H1 (cell line): ENCODE measurements at regions not wholly inside any gene's neighbourhood (a gene's known extent, or its start where the extent isn't known, plus 50 kb on each side); places are given as distances from the start of the nearest gene placed in this dataset.

Source experiments
- CTCF ChIA-PET: fragments of 300-600 bp; sonication (Branson Sonifier 250); formaldehyde crosslinking; loops from one replicate; lab custom pipeline; 2021; ENCODE audit not compliant: partially characterized antibody; lab: Charles Lee
- POLR2A ChIA-PET: fragments of 300-600 bp; sonication (Branson Sonifier 250); formaldehyde crosslinking; loops from one replicate; lab custom pipeline; 2021; ENCODE audit warnings: inconsistent platforms; ENCODE audit not compliant: partially characterized antibody; lab: Charles Lee
- DNase-seq, 2 experiments: peaks; one replicate each; pipeline versions ENCODE4 v3.0.0 to v3.0.0-alpha.2; 2010 to 2022; ENCODE audit warnings: low spot score in 2 of 2, low read depth in 1 of 2, mixed read lengths in 1 of 2
- FAIRE-seq: peaks from 2 replicates; lab custom pipeline; 2011; peaks lifted over from hg19 to GRCh38; lab: Jason Lieb, UNC
- H2AFZ ChIP-seq: 2 replicates; pipeline ENCODE4 v1.8.1; 2012; ENCODE audit warnings: low read length, inconsistent platforms
- H2AK5ac ChIP-seq: 2 replicates; pipeline ENCODE4 v1.6.1; 2013; ENCODE audit warnings: low read depth, low read length
- H2BK120ac ChIP-seq: replicated peaks from 2 replicates; pipeline ENCODE3; 2013; ENCODE audit warnings: low read depth, low read length, inconsistent platforms
- H2BK12ac ChIP-seq: 2 replicates; pipeline ENCODE4 v1.6.1; 2013; ENCODE audit warnings: low read depth, low read length
- H2BK15ac ChIP-seq: 2 replicates; pipeline ENCODE4 v1.6.1; 2013; ENCODE audit warnings: low read length
- H2BK20ac ChIP-seq: 2 replicates; pipeline ENCODE4 v1.6.1; 2013; ENCODE audit warnings: low read length
- H2BK5ac ChIP-seq: 2 replicates; pipeline ENCODE4 v1.6.1; 2013; ENCODE audit warnings: low read depth, low read length
- H3K14ac ChIP-seq: 2 replicates; pipeline ENCODE4 v1.6.1; 2013; ENCODE audit warnings: inconsistent platforms; ENCODE audit not compliant: insufficient read length
- H3K18ac ChIP-seq: 2 replicates; pipeline ENCODE4 v1.6.1; 2013; ENCODE audit warnings: low read length; ENCODE audit errors: extremely low read depth
- H3K23ac ChIP-seq: 2 replicates; pipeline ENCODE4 v1.6.1; 2013; ENCODE audit warnings: inconsistent platforms; ENCODE audit not compliant: insufficient read length
- H3K23me2 ChIP-seq: 2 replicates; pipeline ENCODE4 v1.6.1; 2013; ENCODE audit warnings: low read depth, low read length
- H3K27ac ChIP-seq: 2 replicates; pipeline ENCODE4 v1.6.1; 2011; ENCODE audit warnings: low read depth, low read length, inconsistent platforms
- H3K27me3 ChIP-seq, 4 experiments: replicated peaks in 1 of 4; 1 replicate in 1 of 4; 2 replicates in 3 of 4; pipeline versions ENCODE4 v1.6.1 to v1.8.1; 2011 to 2013; ENCODE audit warnings: low read length in 3 of 4, mild to moderate bottlenecking in 3 of 4, inconsistent platforms in 2 of 4, mixed read lengths in 2 of 4, moderate library complexity in 1 of 4; ENCODE audit not compliant: control insufficient read depth in 3 of 4, insufficient read depth in 3 of 4; ENCODE audit errors: extremely low read depth in 1 of 4
- H3K36me3 ChIP-seq, 4 experiments: 2 replicates each; pipeline versions ENCODE4 v1.6.1 to v1.8.1; 2011 to 2013; ENCODE audit warnings: mild to moderate bottlenecking in 4 of 4, low read length in 3 of 4, moderate library complexity in 2 of 4, control low read depth in 1 of 4, inconsistent platforms in 1 of 4; ENCODE audit not compliant: insufficient read depth in 4 of 4, control insufficient read depth in 2 of 4
- H3K4ac ChIP-seq: replicated peaks from 2 replicates; pipeline ENCODE3; 2013; ENCODE audit warnings: low read length, low read depth, mixed read lengths, inconsistent platforms; ENCODE audit not compliant: insufficient read length
- H3K4me1 ChIP-seq, 4 experiments: replicated peaks in 1 of 4; 1 replicate in 1 of 4; 2 replicates in 3 of 4; pipeline versions ENCODE4 v1.6.1 to v1.8.1; 2011 to 2013; ENCODE audit warnings: low read length in 3 of 4, inconsistent platforms in 2 of 4, mixed read lengths in 1 of 4; ENCODE audit not compliant: insufficient read depth in 4 of 4, control insufficient read depth in 3 of 4
- H3K4me2 ChIP-seq, 2 experiments: 2 replicates each; pipeline versions ENCODE4 v1.6.1 to v1.8.1; 2011 to 2013; ENCODE audit warnings: low read depth in 2 of 2, low read length in 2 of 2, control low read depth in 1 of 2, inconsistent platforms in 1 of 2, mild to moderate bottlenecking in 1 of 2; ENCODE audit not compliant: insufficient read depth in 1 of 2
- H3K4me3 ChIP-seq, 4 experiments: fragments of 200-600, 300-600 bp in 1 of 4; sonication (generic), shearing (Covaris generic), sonication (Bioruptor Twin) in 1 of 4; 2 replicates each; pipeline versions ENCODE4 v1.5.1 to v1.8.1; 2011 to 2016; ENCODE audit warnings: low read length in 4 of 4, low read depth in 3 of 4, control low read depth in 2 of 4, inconsistent platforms in 2 of 4, mild to moderate bottlenecking in 2 of 4, mixed read lengths in 1 of 4, moderate library complexity in 1 of 4; ENCODE audit not compliant: insufficient read depth in 2 of 4; ENCODE audit errors: extremely low read depth in 1 of 4
- H3K56ac ChIP-seq: replicated peaks from 2 replicates; pipeline ENCODE3; 2013; ENCODE audit warnings: low read depth, mild to moderate bottlenecking, mixed read lengths, low read length, inconsistent platforms; ENCODE audit not compliant: insufficient read length
- H3K79me1 ChIP-seq: 2 replicates; pipeline ENCODE4 v1.6.1; 2013; ENCODE audit warnings: low read depth, low read length, control low read depth
- H3K79me2 ChIP-seq, 2 experiments: 2 replicates each; pipeline versions ENCODE4 v1.6.1 to v1.8.1; 2012 to 2013; ENCODE audit warnings: low read length in 2 of 2, mild to moderate bottlenecking in 2 of 2, inconsistent platforms in 1 of 2; ENCODE audit not compliant: insufficient read depth in 2 of 2, control insufficient read depth in 1 of 2
- H3K9ac ChIP-seq, 4 experiments: replicated peaks in 1 of 4; 1 replicate in 1 of 4; 2 replicates in 3 of 4; pipeline versions ENCODE4 v1.6.1 to v1.8.1; 2011 to 2013; ENCODE audit warnings: low read depth in 3 of 4, low read length in 3 of 4, control low read depth in 2 of 4, mild to moderate bottlenecking in 2 of 4, moderate library complexity in 2 of 4, inconsistent platforms in 1 of 4; ENCODE audit errors: extremely low read depth in 1 of 4
- H3K9me3 ChIP-seq, 2 experiments: 2 replicates each; pipeline versions ENCODE4 v1.6.1 to v1.8.1; 2012 to 2013; ENCODE audit warnings: mild to moderate bottlenecking in 2 of 2, moderate library complexity in 2 of 2, control low read depth in 1 of 2, inconsistent platforms in 1 of 2, low read depth in 1 of 2, low read length in 1 of 2, mixed read lengths in 1 of 2; ENCODE audit not compliant: insufficient read depth in 2 of 2
- H4K20me1 ChIP-seq, 2 experiments: replicated peaks in 1 of 2; 2 replicates each; pipeline versions ENCODE3 to v1.8.1; 2011 to 2013; ENCODE audit warnings: inconsistent platforms in 2 of 2, low read length in 2 of 2, mild to moderate bottlenecking in 1 of 2; ENCODE audit not compliant: insufficient read depth in 2 of 2, control insufficient read depth in 1 of 2
- H4K5ac ChIP-seq: 2 replicates; pipeline ENCODE4 v1.6.1; 2013; ENCODE audit warnings: low read length, low read depth, mixed read lengths, inconsistent platforms; ENCODE audit not compliant: insufficient read length
- H4K8ac ChIP-seq: 2 replicates; pipeline ENCODE4 v1.8.0; 2013; ENCODE audit warnings: mild to moderate bottlenecking, moderate library complexity, low read length, inconsistent platforms; ENCODE audit not compliant: insufficient read depth; ENCODE audit errors: extremely low read depth
- H4K91ac ChIP-seq: replicated peaks from 2 replicates; pipeline ENCODE3; 2013; ENCODE audit warnings: low read length, mixed read lengths, inconsistent platforms; ENCODE audit not compliant: insufficient read length
- BACH1 ChIP-seq: IDR thresholded peaks from 2 replicates; pipeline ENCODE4 v1.6.1; 2012; ENCODE audit warnings: low read length, improper control_type of control experiment
- CTCF ChIP-seq, 3 experiments: IDR thresholded peaks; 1 replicate in 2 of 3; 2 replicates in 1 of 3; pipeline versions ENCODE4 v1.5.1 to v1.6.1; 2011; ENCODE audit warnings: low read length in 3 of 3, mild to moderate bottlenecking in 3 of 3, inconsistent platforms in 2 of 3, low read depth in 1 of 3, moderate library complexity in 1 of 3; ENCODE audit not compliant: insufficient read depth in 1 of 3; ENCODE audit errors: control extremely low read depth in 1 of 3
- EGR1 ChIP-seq: IDR thresholded peaks from 2 replicates; pipeline ENCODE4 v1.6.1; 2011; ENCODE audit warnings: low read depth, low read length, borderline replicate concordance
- NRF1 ChIP-seq: IDR thresholded peaks from 2 replicates; pipeline ENCODE4 v1.6.1; 2011; ENCODE audit warnings: mild to moderate bottlenecking, low read depth, low read length, improper control_type of control experiment
- RFX5 ChIP-seq: IDR thresholded peaks from 2 replicates; pipeline ENCODE4 v1.6.1; 2011; ENCODE audit warnings: low read depth, low read length, improper control_type of control experiment, borderline replicate concordance
- RXRA ChIP-seq: IDR thresholded peaks from 2 replicates; pipeline ENCODE4 v1.6.1; 2011; ENCODE audit warnings: low read depth, mild to moderate bottlenecking, low read length, moderate library complexity; ENCODE audit not compliant: insufficient read depth
- SP2 ChIP-seq: IDR thresholded peaks from 2 replicates; pipeline ENCODE4 v1.6.1; 2012; ENCODE audit warnings: mild to moderate bottlenecking, low read length, inconsistent platforms
- TCF12 ChIP-seq: IDR thresholded peaks from 2 replicates; pipeline ENCODE4 v1.6.1; 2011; ENCODE audit warnings: low read depth, mild to moderate bottlenecking, low read length
- WGBS, 2 experiments: shearing (Covaris generic) in 1 of 2; methylation state at CpG; one replicate each; pipeline versions ENCODE4 v1.1.6 to v1.1.7; 2013 to 2015; ENCODE audit warnings: low lambda C conversion rate in 2 of 2, mixed read lengths in 2 of 2, inconsistent platforms in 1 of 2, low coverage in 1 of 2, missing lambda C conversion rate in 1 of 2; ENCODE audit not compliant: insufficient replicate concordance in 2 of 2, insufficient coverage in 1 of 2, insufficient read length in 1 of 2; ENCODE audit errors: extremely low coverage in 1 of 2, missing lambda C conversion rate in 1 of 2; 5-methylcytosine and 5-hydroxymethylcytosine counted together
- TF ChIP-seq, protein P1 (sequence below): IDR thresholded peaks from 2 replicates; pipeline ENCODE4 v1.6.1; 2011; ENCODE audit warnings: low read length, improper control_type of control experiment

DNA sequence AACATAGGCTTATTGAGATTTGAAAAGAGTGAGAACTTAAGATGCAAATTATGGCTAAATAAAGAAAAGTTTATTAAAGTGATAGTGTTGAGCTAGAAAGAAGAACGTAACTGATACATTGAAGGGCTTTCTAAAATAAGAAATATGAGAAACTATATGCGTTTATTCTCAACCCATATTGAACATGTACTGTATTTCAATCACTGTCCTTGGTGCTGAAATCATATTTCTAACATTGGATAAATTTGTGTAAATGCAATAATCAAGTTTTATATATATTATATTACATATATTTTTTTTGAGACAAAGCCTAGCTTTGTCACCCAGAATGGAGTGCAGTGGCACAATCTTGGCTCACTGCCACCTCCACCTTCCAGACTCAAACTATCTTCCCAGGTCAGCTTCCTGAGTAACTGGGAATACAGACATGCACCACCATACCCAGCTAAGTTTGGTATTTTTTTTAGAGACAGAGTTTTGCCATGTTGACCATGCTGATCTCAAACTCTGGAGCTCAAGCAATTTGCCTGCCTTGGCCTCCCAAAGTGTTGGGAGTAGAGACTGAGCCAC lies 1065.8 kb downstream of the REEP3 start:
- TF ChIP-seq RFX5 (no peak), NRF1 (no peak), TCF12 (no peak), CTCF (IDR thresholded peaks at IDR 0.05; ENCODE audit: control extremely low read depth in 1 of 3, insufficient read depth in 1 of 3, low read depth in 1 of 3, low read length in 3 of 3) (no peak), RXRA (no peak), EGR1 (no peak), SP2 (no peak), BACH1 (no peak)
- TF ChIP-seq, protein P1, sequence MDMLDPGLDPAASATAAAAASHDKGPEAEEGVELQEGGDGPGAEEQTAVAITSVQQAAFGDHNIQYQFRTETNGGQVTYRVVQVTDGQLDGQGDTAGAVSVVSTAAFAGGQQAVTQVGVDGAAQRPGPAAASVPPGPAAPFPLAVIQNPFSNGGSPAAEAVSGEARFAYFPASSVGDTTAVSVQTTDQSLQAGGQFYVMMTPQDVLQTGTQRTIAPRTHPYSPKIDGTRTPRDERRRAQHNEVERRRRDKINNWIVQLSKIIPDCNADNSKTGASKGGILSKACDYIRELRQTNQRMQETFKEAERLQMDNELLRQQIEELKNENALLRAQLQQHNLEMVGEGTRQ, result no peak
- Histone ChIP-seq H3K4me2 (no peak overlapping the region), H3K4me1 (no peaks in the 10 kb centered on the region), H4K20me1 (no peaks in the 10 kb centered on the region), H3K9me3 (no peaks in the 10 kb centered on the region), H2BK5ac (no peak overlapping the region), H3K9ac (no peak overlapping the region), H4K91ac (no peak overlapping the region), H3K4ac (no peak overlapping the region), H2BK20ac (no peak overlapping the region), H2AFZ (no peak overlapping the region), H2BK120ac (no peak overlapping the region), H3K18ac (no peak overlapping the region), H3K27me3 (no peaks in the 10 kb centered on the region), H3K23ac (no peak overlapping the region), H2BK15ac (no peak overlapping the region), H3K23me2 (no peaks in the 10 kb centered on the region), H3K79me2 (no peaks in the 10 kb centered on the region), H2BK12ac (no peak overlapping the region), H4K5ac (no peak overlapping the region), H3K56ac (no peak overlapping the region), H2AK5ac (no peak overlapping the region), H3K14ac (no peak overlapping the region), H4K8ac (no peak overlapping the region), H3K4me3 (no peak overlapping the region), H3K27ac (no peak overlapping the region), H3K36me3 (no peaks in the 10 kb centered on the region), H3K79me1 (no peaks in the 10 kb centered on the region)
- CTCF ChIA-PET, result interaction anchor here (0.8 kb wide), 1 partner anchor 156 kb away, joined by 3 read pairs; no protein-coding TSS in a partner anchor
- POLR2A ChIA-PET, result no interaction called here
- WGBS, 2 experiments, result 93 to 100% methylated on average over 1 to 2 of the region's 2 CpGs
- no peak for DNase-seq
- no peak for FAIRE-seq
